AG04449 (cell line): ENCODE measurements at regions not wholly inside any gene's neighbourhood (a gene's known extent, or its start where the extent isn't known, plus 50 kb on each side); places are given as distances from the start of the nearest gene placed in this dataset.
A peak's percentile ranks its signal among the peaks of the same experiment; 100 is the strongest.

Experiments used
- CTCF ChIA-PET: fragments of 350-600 bp; formaldehyde crosslinking; extraction: SDS; loops from one replicate; lab custom pipeline; 2021; ENCODE audit warnings: antibody characterized with exemption; lab: Yijun Ruan, JAX
- POLR2A ChIA-PET: fragments of 400-600, 350-600 bp; formaldehyde crosslinking; extraction: SDS; loops from one replicate; lab custom pipeline; 2020; ENCODE audit warnings: antibody characterized with exemption, inconsistent platforms; lab: Yijun Ruan, JAX
- DNase-seq: peaks from one replicate; pipeline ENCODE4 v3.0.0-alpha.2; 2010; ENCODE audit warnings: low read depth, low spot score
- H3K4me3 ChIP-seq: 2 replicates; pipeline ENCODE4 v1.5.1; 2011; ENCODE audit warnings: low read depth, mild to moderate bottlenecking, control low read depth, low read length
- CTCF ChIP-seq: IDR thresholded peaks from one replicate; pipeline ENCODE4 v1.5.1; 2011; ENCODE audit warnings: mild to moderate bottlenecking, moderate library complexity, low read length, control low read depth, inconsistent platforms; ENCODE audit not compliant: insufficient read depth; ENCODE audit errors: missing control alignments

DNA sequence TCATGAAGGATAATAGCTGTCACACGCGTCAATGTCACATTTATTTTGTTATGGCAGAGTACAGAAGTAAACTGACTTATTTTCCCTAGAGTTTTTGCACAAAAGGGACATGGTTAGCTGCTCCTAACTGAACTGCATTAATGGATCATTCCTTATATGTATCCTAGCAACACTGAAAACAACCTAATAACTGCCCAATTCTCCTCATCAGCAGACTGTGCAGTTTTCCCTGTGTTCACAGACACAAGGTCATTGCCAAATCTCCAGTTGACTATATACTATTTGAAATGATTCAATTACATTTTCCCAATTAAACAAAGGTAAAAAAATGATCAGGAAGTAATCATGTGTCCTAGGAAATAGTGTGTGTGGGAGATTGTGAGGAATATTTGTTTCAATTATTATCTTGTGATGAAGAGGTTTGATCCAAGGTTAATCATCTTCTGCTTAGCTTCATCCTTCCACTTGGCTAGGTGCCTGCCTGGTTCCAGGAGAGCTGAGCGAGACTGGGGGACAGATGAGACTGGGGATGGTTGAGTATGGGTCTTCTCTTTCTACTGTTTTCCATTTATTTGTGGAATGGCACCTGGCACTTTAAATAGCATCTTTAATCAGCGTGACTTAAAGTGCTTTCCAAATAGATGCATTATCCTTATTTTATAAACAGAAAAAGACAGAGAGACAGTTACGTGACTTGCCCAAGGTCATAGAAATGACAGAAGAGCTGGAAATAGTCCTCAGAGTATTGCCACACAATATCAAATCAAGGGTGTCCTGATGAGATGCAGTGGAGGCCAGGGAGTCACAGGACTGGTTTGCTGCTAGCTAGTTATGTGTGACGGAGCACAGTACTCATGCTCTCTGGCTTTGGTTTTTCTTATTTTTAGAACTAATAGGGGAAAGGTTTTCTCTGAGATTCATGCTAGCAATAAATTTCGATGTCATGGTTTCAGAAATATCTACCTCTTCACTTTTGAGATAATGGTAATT, 335.6 kb downstream of the PIK3C3 start:
- POLR2A ChIA-PET = no interaction called here
- no peak for DNase-seq
- no peak for TF ChIP-seq CTCF
- CTCF ChIA-PET = interaction anchor here (1.2 to 3.5 kb wide), 3 partner anchors 8 to 237 kb away, joined by 3 to 13 read pairs (median 4); no protein-coding TSS in a partner anchor
- no peak overlapping the region for H3K4me3 ChIP-seq

- ChIA-PET CTCF (no interaction called here), POLR2A (no interaction called here)
- DNase-seq = no peak
- H3K4me3 ChIP-seq = no peak overlapping the region
- no peak for TF ChIP-seq CTCF
Observed at GRCh38 chr18:42292654-42293053, 337.6 kb downstream of the PIK3C3 start.

- no peak for TF ChIP-seq CTCF
- ChIA-PET POLR2A (no interaction called here), CTCF (interaction anchor here (4.4 kb wide), 1 partner anchor 1292 kb away, joined by 14 read pairs; no protein-coding TSS in a partner anchor)
- no peak overlapping the region for H3K4me3 ChIP-seq
- DNase-seq = no peak
Observed at GRCh38 chr18:42296192-42296591, 341.2 kb downstream of the PIK3C3 start.

- no peak for TF ChIP-seq CTCF
- ChIA-PET CTCF (interaction anchor here (1.1 to 5.0 kb wide), 3 partner anchors 975 to 1292 kb away, joined by 3 to 51 read pairs (median 14); no protein-coding TSS in a partner anchor), POLR2A (no interaction called here)
- DNase-seq = no peak
- H3K4me3 ChIP-seq = no peak overlapping the region
Observed at GRCh38 chr18:42296723-42297122, 341.7 kb downstream of the PIK3C3 start.

DNA sequence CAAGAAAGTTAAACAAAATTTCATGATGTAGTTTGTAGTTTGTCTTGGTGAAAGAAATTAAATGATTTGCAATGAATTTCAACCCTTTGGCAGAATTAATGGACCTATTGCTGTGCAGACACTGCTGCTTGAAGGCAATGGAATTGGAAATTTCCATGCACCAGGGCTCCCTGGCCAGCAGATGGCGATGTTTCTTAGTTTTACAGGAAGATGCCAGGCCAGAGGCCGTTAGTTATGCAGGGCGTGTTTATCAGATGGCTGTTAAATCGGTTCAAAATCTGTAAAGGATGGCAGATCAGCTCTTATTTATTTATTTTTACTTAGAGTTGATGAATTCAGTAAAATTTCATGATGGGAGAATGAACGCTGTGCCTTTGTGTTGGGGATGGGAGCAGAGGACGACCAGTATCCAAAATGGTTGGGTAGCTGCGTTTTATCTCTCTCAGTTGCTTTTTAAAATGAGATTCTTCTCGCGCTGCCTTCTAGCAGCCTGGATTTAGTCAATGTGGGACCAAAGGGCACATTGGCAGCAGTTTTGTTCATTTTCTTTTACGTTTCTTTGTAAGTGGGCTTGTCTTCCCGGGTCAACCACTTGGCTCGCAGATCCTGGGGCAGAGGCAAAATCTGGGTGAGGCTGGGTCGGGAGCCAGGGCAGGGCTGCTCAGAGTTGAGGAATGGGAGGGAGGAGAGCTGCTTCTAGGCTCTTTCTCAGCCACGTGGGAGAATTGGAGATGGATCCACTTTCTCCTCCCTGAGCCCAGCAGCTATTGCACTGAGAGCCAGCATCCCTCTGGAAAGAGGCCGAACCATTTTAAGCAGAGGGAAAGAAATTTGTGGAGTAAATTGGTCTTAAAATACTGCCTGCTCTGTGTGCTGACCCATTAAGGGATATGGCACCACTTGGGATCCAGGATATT, 344.0 kb downstream of the PIK3C3 start:
- no peak overlapping the region for H3K4me3 ChIP-seq
- peak; percentile 7 for DNase-seq
- ChIA-PET CTCF (interaction anchor here (0.6 to 5.0 kb wide), 26 partner anchors 9 to 1298 kb away, joined by 3 to 51 read pairs (median 4); no protein-coding TSS in a partner anchor), POLR2A (no interaction called here)
- peak; percentile 81 for TF ChIP-seq CTCF
